ENCODE measurements at regions not wholly inside any gene's neighbourhood (a gene's known extent, or its start where the extent isn't known, plus 50 kb on each side); places are given as distances from the start of the nearest gene placed in this dataset.

DNA sequence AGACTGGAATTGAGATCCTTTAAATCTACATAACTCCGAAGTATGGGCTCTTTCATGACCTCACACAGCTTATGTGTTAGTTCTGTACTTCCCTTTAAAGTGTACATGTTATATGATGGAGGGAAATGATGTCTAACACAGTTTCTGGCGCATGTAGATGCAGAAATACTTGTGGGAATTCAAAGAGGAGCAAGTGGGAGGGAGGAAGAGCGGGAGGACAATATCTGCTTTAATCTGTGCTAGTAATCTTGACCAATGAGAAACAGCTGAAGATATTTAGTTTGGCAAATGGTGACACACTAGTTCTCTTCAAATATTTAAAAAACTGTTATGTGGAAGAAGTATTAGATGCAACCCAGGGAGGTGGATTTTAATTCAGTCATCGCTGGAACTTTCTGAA, 62.9 kb upstream of the PLEKHG1 start:
- Histone ChIP-seq H3K9ac (ENCODE audit: low read length) (no peak overlapping the region), H4K20me1 (ENCODE audit: control insufficient read depth, insufficient read depth, low read length, poor library complexity, severe bottlenecking) (no peaks in the 10 kb centered on the region), H3K4me1 (ENCODE audit: control insufficient read depth in 2 of 2, insufficient read depth in 2 of 2, low read length in 2 of 2) (no peaks in the 10 kb centered on the region), H2AFZ (ENCODE audit: insufficient read depth, low read depth, low read length, poor library complexity, severe bottlenecking) (no peak overlapping the region), H3K9me3 (ENCODE audit: control extremely low read depth in 1 of 3, control insufficient read depth in 2 of 3, insufficient read depth in 1 of 3, low read length in 2 of 3) (no peaks in the 10 kb centered on the region), H3K36me3 (replicated peaks in 1 of 2; ENCODE audit: control extremely low read depth in 1 of 2, control insufficient read depth in 1 of 2, extremely low read depth in 1 of 2, insufficient read depth in 2 of 2, low read length in 1 of 2) (no peaks in the 10 kb centered on the region), H3K4me2 (replicated peaks; ENCODE audit: low read depth, low read length, poor library complexity, severe bottlenecking) (no peak overlapping the region), H3K27me3 (replicated peaks in 1 of 4; ENCODE audit: control extremely low read depth in 1 of 4, control insufficient read depth in 3 of 4, insufficient read depth in 4 of 4, low read length in 3 of 4) (peaks cover 0 to 11% (median 3%) of the 10 kb centered on the region in 4 experiments), H3K27ac (ENCODE audit: low read length in 2 of 2) (no peak overlapping the region), H3K4me3 (ENCODE audit: control extremely low read depth in 1 of 5, extremely low read depth in 1 of 5, insufficient read depth in 1 of 5, low read depth in 2 of 5, low read length in 4 of 5) (no peak overlapping the region), H3K79me2 (ENCODE audit: control insufficient read depth, insufficient read depth, low read length) (no peaks in the 10 kb centered on the region)
- ATAC-seq (ENCODE audit: low read depth) (no peak), DNase-seq (no peak)
- TF ChIP-seq EZH2 (IDR thresholded peaks at IDR 0.05; ENCODE audit: borderline replicate concordance, insufficient read depth, low read depth, low read length, poor library complexity, severe bottlenecking) = no peak
- TF ChIP-seq, protein P1, sequence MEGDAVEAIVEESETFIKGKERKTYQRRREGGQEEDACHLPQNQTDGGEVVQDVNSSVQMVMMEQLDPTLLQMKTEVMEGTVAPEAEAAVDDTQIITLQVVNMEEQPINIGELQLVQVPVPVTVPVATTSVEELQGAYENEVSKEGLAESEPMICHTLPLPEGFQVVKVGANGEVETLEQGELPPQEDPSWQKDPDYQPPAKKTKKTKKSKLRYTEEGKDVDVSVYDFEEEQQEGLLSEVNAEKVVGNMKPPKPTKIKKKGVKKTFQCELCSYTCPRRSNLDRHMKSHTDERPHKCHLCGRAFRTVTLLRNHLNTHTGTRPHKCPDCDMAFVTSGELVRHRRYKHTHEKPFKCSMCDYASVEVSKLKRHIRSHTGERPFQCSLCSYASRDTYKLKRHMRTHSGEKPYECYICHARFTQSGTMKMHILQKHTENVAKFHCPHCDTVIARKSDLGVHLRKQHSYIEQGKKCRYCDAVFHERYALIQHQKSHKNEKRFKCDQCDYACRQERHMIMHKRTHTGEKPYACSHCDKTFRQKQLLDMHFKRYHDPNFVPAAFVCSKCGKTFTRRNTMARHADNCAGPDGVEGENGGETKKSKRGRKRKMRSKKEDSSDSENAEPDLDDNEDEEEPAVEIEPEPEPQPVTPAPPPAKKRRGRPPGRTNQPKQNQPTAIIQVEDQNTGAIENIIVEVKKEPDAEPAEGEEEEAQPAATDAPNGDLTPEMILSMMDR (IDR thresholded peaks at IDR 0.05) = no peak
- H3K4me1 Mint-ChIP-seq = no peaks in the 10 kb centered on the region
- CTCF ChIA-PET = interaction anchor here (1.5 kb wide), 1 partner anchor 118 kb away, joined by 3 read pairs; no protein-coding TSS in a partner anchor
- no peak overlapping the region for H3K4me3 Mint-ChIP-seq
- POLR2A ChIA-PET = no interaction called here
- no peaks in the 10 kb centered on the region for H3K9me3 Mint-ChIP-seq (ENCODE audit: insufficient read depth)
- peaks cover 17% of the 10 kb centered on the region for H3K27me3 Mint-ChIP-seq
- H3K27ac Mint-ChIP-seq = no peak overlapping the region
- intact Hi-C loops (cut with micrococcal nuclease) = loop anchor here (5.0 kb wide), 1 partner anchor 60 kb away; the partner anchor contains the start of gene PLEKHG1
- 86% methylated on average over 3 of the region's 4 CpGs for WGBS (ENCODE audit: insufficient coverage)

DNA sequence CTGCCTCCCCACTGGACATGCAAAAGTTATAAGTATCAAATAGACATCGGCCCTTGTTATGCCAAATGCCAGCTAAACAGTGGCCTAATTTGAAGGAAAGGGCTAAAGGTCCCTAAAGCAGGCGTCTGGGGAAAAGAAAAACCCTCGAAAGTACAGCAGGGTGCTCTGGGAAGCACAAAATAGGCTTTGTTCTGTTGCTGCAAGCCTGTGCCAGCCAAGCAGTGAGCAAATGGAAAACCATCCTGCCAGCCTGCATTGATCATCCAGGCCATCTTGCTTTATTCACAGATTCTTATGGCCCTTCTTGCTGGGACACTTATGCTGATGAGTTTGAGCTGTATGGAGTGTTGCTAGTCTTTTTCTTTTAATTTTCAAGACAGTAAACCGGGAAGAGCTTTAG, 62.2 kb upstream of the PLEKHG1 start:
- peaks cover 17% of the 10 kb centered on the region for H3K27me3 Mint-ChIP-seq
- CTCF ChIA-PET = interaction anchor here (1.5 kb wide), 1 partner anchor 119 kb away, joined by 3 read pairs; no protein-coding TSS in a partner anchor

More for the DNA sequence above, 62.2 kb upstream of the PLEKHG1 start:
- TF ChIP-seq EZH2 (IDR thresholded peaks at IDR 0.05; ENCODE audit: borderline replicate concordance, insufficient read depth, low read depth, low read length, poor library complexity, severe bottlenecking) = no peak
- TF ChIP-seq, protein P1 (IDR thresholded peaks at IDR 0.05) = no peak
- ATAC-seq (ENCODE audit: low read depth) (no peak), DNase-seq (no peak)
- no peak overlapping the region for H3K4me3 Mint-ChIP-seq
- intact Hi-C loops (cut with micrococcal nuclease) = loop anchor here (5.0 kb wide), 1 partner anchor 60 kb away; the partner anchor contains the start of gene PLEKHG1
- Histone ChIP-seq H3K4me1 (ENCODE audit: control insufficient read depth in 2 of 2, insufficient read depth in 2 of 2, low read length in 2 of 2) (no peaks in the 10 kb centered on the region), H3K9me3 (ENCODE audit: control extremely low read depth in 1 of 3, control insufficient read depth in 2 of 3, insufficient read depth in 1 of 3, low read length in 2 of 3) (no peaks in the 10 kb centered on the region), H3K9ac (ENCODE audit: low read length) (no peak overlapping the region), H3K36me3 (replicated peaks in 1 of 2; ENCODE audit: control extremely low read depth in 1 of 2, control insufficient read depth in 1 of 2, extremely low read depth in 1 of 2, insufficient read depth in 2 of 2, low read length in 1 of 2) (no peaks in the 10 kb centered on the region), H3K79me2 (ENCODE audit: control insufficient read depth, insufficient read depth, low read length) (no peaks in the 10 kb centered on the region), H3K27me3 (replicated peaks in 1 of 4; ENCODE audit: control extremely low read depth in 1 of 4, control insufficient read depth in 3 of 4, insufficient read depth in 4 of 4, low read length in 3 of 4) (peaks cover 0 to 11% (median 3%) of the 10 kb centered on the region in 4 experiments), H3K27ac (ENCODE audit: low read length in 2 of 2) (no peak overlapping the region), H4K20me1 (ENCODE audit: control insufficient read depth, insufficient read depth, low read length, poor library complexity, severe bottlenecking) (no peaks in the 10 kb centered on the region), H2AFZ (ENCODE audit: insufficient read depth, low read depth, low read length, poor library complexity, severe bottlenecking) (no peak overlapping the region), H3K4me2 (replicated peaks; ENCODE audit: low read depth, low read length, poor library complexity, severe bottlenecking) (no peak overlapping the region), H3K4me3 (ENCODE audit: control extremely low read depth in 1 of 5, extremely low read depth in 1 of 5, insufficient read depth in 1 of 5, low read depth in 2 of 5, low read length in 4 of 5) (no peak overlapping the region)
- POLR2A ChIA-PET = no interaction called here
- H3K9me3 Mint-ChIP-seq (ENCODE audit: insufficient read depth) = no peaks in the 10 kb centered on the region
- no peaks in the 10 kb centered on the region for H3K4me1 Mint-ChIP-seq
- no peak overlapping the region for H3K27ac Mint-ChIP-seq
- 89% methylated on average over 3 of the region's 4 CpGs for WGBS (ENCODE audit: insufficient coverage)

Measured in B cell (primary cell).